HepG2 (cell line): ENCODE measurements at regions not wholly inside any gene's neighbourhood (a gene's known extent, or its start where the extent isn't known, plus 50 kb on each side); places are given as distances from the start of the nearest gene placed in this dataset.

Source experiments
- ATAC-seq: fragments of 200-7000 bp; cut with Tn5 transposase; 3 replicates; pipeline ENCODE4 v1.9.1; 2020; ENCODE audit warnings: mild to moderate bottlenecking, moderate library complexity
- BruUV-seq: library from RNA; stranded (reverse); fragments of 400-500 nt; replicated peaks from 2 replicates; lab custom pipeline; 2021; lab: Mats Ljungman, UMichigan
- CTCF ChIA-PET: fragments of 300-600 bp; formaldehyde crosslinking; extraction: SDS; loops from one replicate; lab custom pipeline; 2021; ENCODE audit warnings: low total read pairs, inconsistent platforms, low intra/inter-chr PET ratio; lab: Yijun Ruan, JAX
- POLR2A ChIA-PET: fragments of 350-600 bp; sonication (Branson Sonifier 250); formaldehyde crosslinking; loops from one replicate; lab custom pipeline; 2020; ENCODE audit warnings: antibody characterized with exemption, inconsistent platforms; lab: Yijun Ruan, JAX
- DNase-seq: peaks from one replicate; pipeline ENCODE4 v3.0.0-alpha.2; 2015; ENCODE audit warnings: low spot score
- FAIRE-seq: peaks from 3 replicates; lab custom pipeline; 2011; peaks lifted over from hg19 to GRCh38; lab: Jason Lieb, UNC
- H2AFZ ChIP-seq: one replicate; pipeline ENCODE4 v1.6.1; 2011; ENCODE audit warnings: low read length, inconsistent platforms
- H3K27ac ChIP-seq: fragments of 300-600 bp; 3 replicates; pipeline ENCODE4 v1.8.0; 2011; ENCODE audit warnings: mixed run types, mild to moderate bottlenecking, mixed read lengths, low read length, inconsistent platforms; ENCODE audit not compliant: insufficient read depth; ENCODE audit errors: extremely low read length
- H3K27me3 ChIP-seq, 2 experiments: fragments of 200-600 bp in 1 of 2; 2 replicates in 1 of 2; 3 replicates in 1 of 2; pipeline versions ENCODE4 v1.6.0 to v1.8.0; 2011; ENCODE audit warnings: low read length in 2 of 2, mild to moderate bottlenecking in 2 of 2, moderate library complexity in 2 of 2, inconsistent platforms in 1 of 2; ENCODE audit not compliant: insufficient read depth in 2 of 2, control insufficient read depth in 1 of 2
- H3K36me3 ChIP-seq, 2 experiments: fragments of 200-600 bp in 1 of 2; replicated peaks in 1 of 2; 2 replicates in 1 of 2; 3 replicates in 1 of 2; pipeline versions ENCODE4 v1.5.1 to v1.8.0; 2011; ENCODE audit warnings: low read length in 2 of 2, inconsistent platforms in 1 of 2; ENCODE audit not compliant: insufficient read depth in 2 of 2, control insufficient read depth in 1 of 2
- H3K4me1 ChIP-seq: 2 replicates; pipeline ENCODE4 v1.5.1; 2012; ENCODE audit warnings: low read length, inconsistent platforms; ENCODE audit not compliant: insufficient read depth
- H3K4me2 ChIP-seq: 2 replicates; pipeline ENCODE4 v1.6.0; 2011; ENCODE audit warnings: low read depth, low read length, inconsistent platforms
- H3K4me3 ChIP-seq, 3 experiments: fragments of 200-600 bp in 1 of 3; sonication (generic), shearing (Covaris generic) in 1 of 3; replicated peaks in 1 of 3; 2 replicates each; pipeline ENCODE4 v1.5.1; 2011 to 2016; ENCODE audit warnings: low read length in 3 of 3, inconsistent platforms in 2 of 3, low read depth in 2 of 3, mild to moderate bottlenecking in 2 of 3, control low read depth in 1 of 3, mixed read lengths in 1 of 3; ENCODE audit not compliant: insufficient read depth in 1 of 3
- H3K79me2 ChIP-seq: one replicate; pipeline ENCODE4 v1.6.1; 2011; ENCODE audit warnings: low read length, inconsistent platforms; ENCODE audit not compliant: insufficient read depth
- H3K9ac ChIP-seq: 2 replicates; pipeline ENCODE4 v1.6.0; 2011; ENCODE audit warnings: mild to moderate bottlenecking, low read depth, low read length, inconsistent platforms; ENCODE audit not compliant: insufficient read depth
- H3K9me3 ChIP-seq: 2 replicates; pipeline ENCODE4 v1.5.1; 2012; ENCODE audit warnings: mild to moderate bottlenecking, low read length
- H4K20me1 ChIP-seq: 2 replicates; pipeline ENCODE4 v1.6.0; 2011; ENCODE audit warnings: inconsistent platforms, mild to moderate bottlenecking, low read length, moderate library complexity; ENCODE audit not compliant: insufficient read depth
- AGO1 ChIP-seq: fragments of 200-400 bp; formaldehyde crosslinking; IDR thresholded peaks from 2 replicates; pipeline ENCODE4 v1.6.1; 2017; ENCODE audit warnings: mild to moderate bottlenecking, low read depth, low read length, moderate library complexity; ENCODE audit not compliant: poor library complexity, severe bottlenecking
- DBP ChIP-seq: sonication (generic); formaldehyde crosslinking; IDR thresholded peaks from 2 replicates; pipeline ENCODE4 v1.4.0; 2020; ENCODE audit warnings: missing genetic modification reagents; ENCODE audit errors: not compliant biosample characterization
- GATAD1 ChIP-seq: IDR thresholded peaks from 2 replicates; pipeline ENCODE4 v1.6.1; 2016; ENCODE audit warnings: missing genetic modification reagents, missing compliant biosample characterization
- KAT2B ChIP-seq: fragments of 150-350 bp; IDR thresholded peaks from 2 replicates; pipeline ENCODE4 v1.6.1; 2014; ENCODE audit warnings: low read depth, low read length, borderline replicate concordance
- PREB ChIP-seq: sonication (generic); formaldehyde crosslinking; IDR thresholded peaks from 2 replicates; pipeline ENCODE4 v1.4.0; 2020; ENCODE audit warnings: missing genetic modification reagents
- PRPF4 ChIP-seq: fragments of 200-400 bp; formaldehyde crosslinking; IDR thresholded peaks from 2 replicates; pipeline ENCODE4 v1.6.1; 2016; ENCODE audit warnings: low read length, low read depth; ENCODE audit not compliant: poor library complexity, severe bottlenecking
- RBM39 ChIP-seq: fragments of 200-400 bp; formaldehyde crosslinking; IDR thresholded peaks from one replicate; pipeline ENCODE4 v1.6.1; 2018; ENCODE audit warnings: antibody characterized with exemption, mild to moderate bottlenecking, low read depth, low read length; ENCODE audit not compliant: poor library complexity, severe bottlenecking
- ZNF367 ChIP-seq: sonication (generic); formaldehyde crosslinking; IDR thresholded peaks from 2 replicates; pipeline ENCODE4 v1.4.0; 2020; ENCODE audit warnings: missing genetic modification reagents, borderline replicate concordance
- ZNF407 ChIP-seq: sonication (generic); formaldehyde crosslinking; IDR thresholded peaks from one replicate; pipeline ENCODE4 v1.5.1; 2020; ENCODE audit warnings: mild to moderate bottlenecking, missing genetic modification reagents; ENCODE audit errors: not compliant biosample characterization
- ZNF501 ChIP-seq: sonication (generic); formaldehyde crosslinking; IDR thresholded peaks from 2 replicates; pipeline ENCODE4 v1.5.1; 2020; ENCODE audit warnings: mild to moderate bottlenecking, moderate library complexity, missing genetic modification reagents
- ZSCAN25 ChIP-seq: sonication (generic); formaldehyde crosslinking; IDR thresholded peaks from 2 replicates; pipeline ENCODE4 v1.8.0; 2022; ENCODE audit warnings: mild to moderate bottlenecking, missing genetic modification reagents
- WGBS: methylation state at CpG from one replicate; pipeline ENCODE4 v1.1.6; 2017; ENCODE audit warnings: low lambda C conversion rate; 5-methylcytosine and 5-hydroxymethylcytosine counted together
- in situ Hi-C: cut with HindIII; loops from 2 replicates; pipeline ENCODE4 v1.10.0; 2017; ENCODE audit warnings: low pct_unique_long_range_greater_than_20kb; ENCODE audit not compliant: extremely low pct_ligation_motif_present
- intact Hi-C: fragments of 100-400 bp; cut with micrococcal nuclease; formaldehyde crosslinking; loops from one replicate; pipeline ENCODE4 v1.10.0; 2022; ENCODE audit not compliant: unreplicated experiment
- TF ChIP-seq, protein P1 (sequence below): IDR thresholded peaks from 2 replicates; pipeline ENCODE4 v1.6.1; 2016; ENCODE audit warnings: mild to moderate bottlenecking

GRCh38 chr4:117800636-117801035 lies 233.7 kb upstream of the NDST3 start (continued):
- no peak for TF ChIP-seq ZNF407 (CRISPR knock-in tag)

DNA sequence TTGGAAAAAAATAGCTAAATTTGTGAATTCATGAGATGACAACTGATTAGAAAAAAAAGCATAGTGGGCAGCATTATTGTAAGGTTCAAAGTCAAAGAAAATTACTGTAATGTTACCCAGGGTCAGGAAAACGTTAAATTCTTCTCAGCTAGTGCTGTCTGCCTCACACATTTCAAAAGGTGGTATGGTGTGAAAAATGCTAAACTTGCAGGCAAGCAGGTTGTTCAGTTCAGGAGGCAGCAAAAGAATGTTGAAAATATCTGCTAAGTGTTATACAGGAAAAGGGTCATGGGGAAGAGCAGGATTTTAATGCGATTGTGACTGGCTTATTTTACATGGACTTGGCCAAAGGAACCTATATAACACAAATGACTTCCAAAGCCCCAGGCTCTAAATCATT lies 232.5 kb upstream of the NDST3 start:
- in situ Hi-C loops = no loop called here
- WGBS = 26% methylated on average over 2 of the region's 2 CpGs
- FAIRE-seq (no peak), DNase-seq (no peak), ATAC-seq (no peak)
- Histone ChIP-seq H3K27me3 (no peaks in the 10 kb centered on the region), H3K36me3 (no peaks in the 10 kb centered on the region), H3K4me2 (no peak overlapping the region), H4K20me1 (no peaks in the 10 kb centered on the region), H3K27ac (no peak overlapping the region), H3K9me3 (no peaks in the 10 kb centered on the region), H3K79me2 (no peaks in the 10 kb centered on the region), H2AFZ (no peak overlapping the region), H3K4me3 (no peak overlapping the region), H3K4me1 (no peaks in the 10 kb centered on the region), H3K9ac (no peak overlapping the region)
- intact Hi-C loops = no loop called here
- CTCF ChIA-PET = no interaction called here
- POLR2A ChIA-PET = no interaction called here
- no TSS peak for BruUV-seq
- no peak for TF ChIP-seq ZSCAN25 (CRISPR knock-in tag)
- TF ChIP-seq GATAD1 (CRISPR knock-in tag) = no peak
- TF ChIP-seq PRPF4 = no peak
- TF ChIP-seq, protein P1, sequence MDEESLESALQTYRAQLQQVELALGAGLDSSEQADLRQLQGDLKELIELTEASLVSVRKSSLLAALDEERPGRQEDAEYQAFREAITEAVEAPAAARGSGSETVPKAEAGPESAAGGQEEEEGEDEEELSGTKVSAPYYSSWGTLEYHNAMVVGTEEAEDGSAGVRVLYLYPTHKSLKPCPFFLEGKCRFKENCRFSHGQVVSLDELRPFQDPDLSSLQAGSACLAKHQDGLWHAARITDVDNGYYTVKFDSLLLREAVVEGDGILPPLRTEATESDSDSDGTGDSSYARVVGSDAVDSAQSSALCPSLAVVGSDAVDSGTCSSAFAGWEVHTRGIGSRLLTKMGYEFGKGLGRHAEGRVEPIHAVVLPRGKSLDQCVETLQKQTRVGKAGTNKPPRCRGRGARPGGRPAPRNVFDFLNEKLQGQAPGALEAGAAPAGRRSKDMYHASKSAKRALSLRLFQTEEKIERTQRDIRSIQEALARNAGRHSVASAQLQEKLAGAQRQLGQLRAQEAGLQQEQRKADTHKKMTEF (CRISPR knock-in tag) = no peak
- no peak for TF ChIP-seq PREB (CRISPR knock-in tag)
- TF ChIP-seq AGO1 = no peak
- no peak for TF ChIP-seq KAT2B
- no peak for TF ChIP-seq RBM39
- TF ChIP-seq ZNF367 (CRISPR knock-in tag) = no peak
- TF ChIP-seq ZNF501 (CRISPR knock-in tag) = no peak
- TF ChIP-seq DBP = no peak
